ENCODE measurements at regions not wholly inside any gene's neighbourhood (a gene's known extent, or its start where the extent isn't known, plus 50 kb on each side); places are given as distances from the start of the nearest gene placed in this dataset.

GRCh38 chr2:204059016-204059415 lies 122.5 kb downstream of the ICOS start:
- Histone ChIP-seq H3K9me2 (ENCODE audit: insufficient read depth) (no peaks in the 10 kb centered on the region), H3K27ac (ENCODE audit: low read depth, low read length) (no peak overlapping the region), H2AFZ (ENCODE audit: low read depth, low read length, poor library complexity, severe bottlenecking) (no peak overlapping the region), H4K20me1 (ENCODE audit: insufficient read depth) (no peaks in the 10 kb centered on the region), H3K36me3 (ENCODE audit: control insufficient read depth in 1 of 2, insufficient read depth in 2 of 2, low read length in 2 of 2) (no peaks in the 10 kb centered on the region), H3K4me3 (replicated peaks in 1 of 2; ENCODE audit: low read depth in 1 of 2, low read length in 2 of 2) (no peak overlapping the region), H3K4me2 (ENCODE audit: low read length) (no peak overlapping the region), H3K4me1 (ENCODE audit: control insufficient read depth in 1 of 2, insufficient read depth in 2 of 2, low read length in 2 of 2) (no peaks in the 10 kb centered on the region), H3K9ac (ENCODE audit: low read length) (no peak overlapping the region), H3K9me3 (ENCODE audit: control insufficient read depth in 1 of 2, insufficient read depth in 1 of 2, low read depth in 1 of 2, low read length in 2 of 2) (no peaks in the 10 kb centered on the region), H3K27me3 (ENCODE audit: insufficient read depth, low read length) (peaks cover 7% of the 10 kb centered on the region), H3K79me2 (ENCODE audit: insufficient read depth, low read length) (no peaks in the 10 kb centered on the region)
- DNase-seq (ENCODE audit: low read depth, low spot score) (no peak), ATAC-seq (no peak)
- ChIA-PET RAD21 (ENCODE audit: low non-redundant PET in 1 of 2, low total read pairs in 2 of 2, uncharacterized antibody in 2 of 2, unreplicated experiment in 2 of 2) (no interaction called here), POLR2A (no interaction called here), CTCF (no interaction called here)
- no TSS peak for BruUV-seq (replicated peaks)
- TF ChIP-seq REST (IDR thresholded peaks at IDR 0.05; ENCODE audit: low read depth) (no peak), ZFX (IDR thresholded peaks at IDR 0.05) (no peak), EZH2 (IDR thresholded peaks at IDR 0.05) (no peak), SP1 (IDR thresholded peaks at IDR 0.05; ENCODE audit: low read depth) (no peak), CEBPB (IDR thresholded peaks at IDR 0.05; ENCODE audit: low read depth) (no peak), POLR2AphosphoS5 (IDR thresholded peaks at IDR 0.05; ENCODE audit: low read depth, low read length) (no peak)
- intact Hi-C loops (cut with micrococcal nuclease), result no loop called here

- ChIA-PET RAD21 (ENCODE audit: low non-redundant PET in 1 of 2, low total read pairs in 2 of 2, uncharacterized antibody in 2 of 2, unreplicated experiment in 2 of 2) (no interaction called here), POLR2A (no interaction called here), CTCF (no interaction called here)
- H3K27me3 ChIP-seq (ENCODE audit: insufficient read depth, low read length), result peaks cover 7% of the 10 kb centered on the region
- H3K27ac ChIP-seq (ENCODE audit: low read depth, low read length), result no peak overlapping the region
- H3K9me3 ChIP-seq (ENCODE audit: control insufficient read depth in 1 of 2, insufficient read depth in 1 of 2, low read depth in 1 of 2, low read length in 2 of 2), result no peaks in the 10 kb centered on the region
- H2AFZ ChIP-seq (ENCODE audit: low read depth, low read length, poor library complexity, severe bottlenecking), result no peak overlapping the region
- DNase-seq (ENCODE audit: low read depth, low spot score) (no peak), ATAC-seq (no peak)
- H3K4me2 ChIP-seq (ENCODE audit: low read length), result no peak overlapping the region
- no peaks in the 10 kb centered on the region for H3K36me3 ChIP-seq (ENCODE audit: control insufficient read depth in 1 of 2, insufficient read depth in 2 of 2, low read length in 2 of 2)
- intact Hi-C loops (cut with micrococcal nuclease), result no loop called here
- no peaks in the 10 kb centered on the region for H3K9me2 ChIP-seq (ENCODE audit: insufficient read depth)
- H3K9ac ChIP-seq (ENCODE audit: low read length), result no peak overlapping the region
- no peaks in the 10 kb centered on the region for H3K79me2 ChIP-seq (ENCODE audit: insufficient read depth, low read length)
- no peak overlapping the region for H3K4me3 ChIP-seq (replicated peaks in 1 of 2; ENCODE audit: low read depth in 1 of 2, low read length in 2 of 2)
- no peaks in the 10 kb centered on the region for H3K4me1 ChIP-seq (ENCODE audit: control insufficient read depth in 1 of 2, insufficient read depth in 2 of 2, low read length in 2 of 2)
- no TSS peak for BruUV-seq (replicated peaks)
- no peaks in the 10 kb centered on the region for H4K20me1 ChIP-seq (ENCODE audit: insufficient read depth)
- TF ChIP-seq SP1 (IDR thresholded peaks at IDR 0.05; ENCODE audit: low read depth) (no peak), CBX3 (IDR thresholded peaks at IDR 0.05; ENCODE audit: low read depth) (no peak), RAD21 (IDR thresholded peaks at IDR 0.05; ENCODE audit: low read depth) (no peak), ELF1 (IDR thresholded peaks at IDR 0.05; ENCODE audit: borderline replicate concordance, low read depth) (no peak), SRF (IDR thresholded peaks at IDR 0.05; ENCODE audit: low read depth) (no peak), EZH2phosphoT487 (IDR thresholded peaks at IDR 0.05; ENCODE audit: borderline replicate concordance) (no peak), EGR1 (IDR thresholded peaks at IDR 0.05; ENCODE audit: low read depth) (no peak), POLR2AphosphoS5 (IDR thresholded peaks at IDR 0.05; ENCODE audit: low read depth, low read length) (no peak), REST (IDR thresholded peaks at IDR 0.05; ENCODE audit: low read depth) (no peak), CTCF (IDR thresholded peaks at IDR 0.05 in 2 of 3, conservative IDR thresholded peaks at IDR 0.05 in 1 of 3; ENCODE audit: borderline replicate concordance in 1 of 3, insufficient read depth in 1 of 3, low read depth in 2 of 3, low read length in 2 of 3) (no peak)
Observed at GRCh38 chr2:204060841-204061240, 124.3 kb downstream of the ICOS start.
